B cell (primary cell): ENCODE measurements at regions not wholly inside any gene's neighbourhood (a gene's known extent, or its start where the extent isn't known, plus 50 kb on each side); places are given as distances from the start of the nearest gene placed in this dataset.

Experiments used
- ATAC-seq: fragments of 200-7000 bp; cut with Tn5 transposase; one replicate; pipeline ENCODE4 v1.10.0; 2021; ENCODE audit warnings: low read depth, mild to moderate bottlenecking, moderate number of reproducible peaks, moderate library complexity
- CTCF ChIA-PET: fragments of 350-600 bp; sonication (Branson Sonifier 250); formaldehyde crosslinking; loops from one replicate; lab custom pipeline; 2021; ENCODE audit warnings: antibody characterized with exemption, inconsistent platforms; lab: Charles Lee
- POLR2A ChIA-PET: fragments of 350-600 bp; sonication (Branson Sonifier 250); formaldehyde crosslinking; loops from one replicate; lab custom pipeline; 2021; ENCODE audit warnings: antibody characterized with exemption; lab: Charles Lee
- DNase-seq: peaks from one replicate; pipeline ENCODE4 v3.0.0; 2013
- H2AFZ ChIP-seq: 2 replicates; pipeline ENCODE4 v1.6.1; 2012; ENCODE audit warnings: mild to moderate bottlenecking, low read depth, low read length; ENCODE audit not compliant: insufficient read depth, poor library complexity, severe bottlenecking
- H3K27ac ChIP-seq, 2 donors: 1 replicate in 1 of 2; 2 replicates in 1 of 2; pipeline ENCODE4 v1.5.1; 2012 to 2013; ENCODE audit warnings: low read length in 2 of 2, mild to moderate bottlenecking in 2 of 2, moderate library complexity in 1 of 2
- H3K27me3 ChIP-seq, 4 experiments: fragments of 200-600 bp in 1 of 4; sonication (generic) in 1 of 4; replicated peaks in 1 of 4; 1 replicate in 2 of 4; 2 replicates in 2 of 4; pipeline versions ENCODE4 v1.6.1 to v1.7.0; 2013 to 2016; ENCODE audit warnings: low read length in 3 of 4, mild to moderate bottlenecking in 2 of 4, mixed read lengths in 1 of 4, moderate library complexity in 1 of 4; ENCODE audit not compliant: insufficient read depth in 4 of 4, control insufficient read depth in 3 of 4; ENCODE audit errors: control extremely low read depth in 1 of 4
- H3K36me3 ChIP-seq, 2 experiments: replicated peaks in 1 of 2; 1 replicate in 1 of 2; 2 replicates in 1 of 2; pipeline versions ENCODE4 v1.6.1 to v1.7.1; 2013; ENCODE audit warnings: low read length in 1 of 2; ENCODE audit not compliant: insufficient read depth in 2 of 2, control insufficient read depth in 1 of 2; ENCODE audit errors: control extremely low read depth in 1 of 2, extremely low read depth in 1 of 2
- H3K4me1 ChIP-seq, 2 donors: fragments of 200-600 bp in 1 of 2; sonication (generic) in 1 of 2; 1 replicate in 1 of 2; 2 replicates in 1 of 2; pipeline versions ENCODE4 v1.5.1 to v1.6.1; 2013 to 2017; ENCODE audit warnings: low read length in 2 of 2; ENCODE audit not compliant: control insufficient read depth in 2 of 2, insufficient read depth in 2 of 2
- H3K4me2 ChIP-seq: replicated peaks from 2 replicates; pipeline ENCODE3; 2012; ENCODE audit warnings: mild to moderate bottlenecking, low read depth, low read length; ENCODE audit not compliant: poor library complexity, severe bottlenecking
- H3K4me3 ChIP-seq, 5 experiments: fragments of 200-600 bp in 1 of 5; sonication (generic) in 1 of 5; 1 replicate in 3 of 5; 2 replicates in 2 of 5; pipeline versions ENCODE4 v1.5.1 to v1.7.0; 2011 to 2016; ENCODE audit warnings: low read length in 4 of 5, mild to moderate bottlenecking in 4 of 5, low read depth in 2 of 5, control low read depth in 1 of 5, moderate library complexity in 1 of 5; ENCODE audit not compliant: insufficient read depth in 1 of 5; ENCODE audit errors: control extremely low read depth in 1 of 5, extremely low read depth in 1 of 5
- H3K79me2 ChIP-seq: fragments of 200-600 bp; sonication (generic); one replicate; pipeline ENCODE4 v1.6.0; 2016; ENCODE audit warnings: low read length; ENCODE audit not compliant: control insufficient read depth, insufficient read depth
- H3K9ac ChIP-seq: fragments of 200-600 bp; sonication (generic); 2 replicates; pipeline ENCODE4 v1.6.1; 2017; ENCODE audit warnings: mild to moderate bottlenecking, low read length, moderate library complexity
- H3K9me3 ChIP-seq, 3 donors: one replicate each; pipeline versions ENCODE4 v1.6.1 to v1.7.1; 2013; ENCODE audit warnings: low read length in 2 of 3; ENCODE audit not compliant: control insufficient read depth in 2 of 3, insufficient read depth in 1 of 3; ENCODE audit errors: control extremely low read depth in 1 of 3
- H4K20me1 ChIP-seq: 2 replicates; pipeline ENCODE4 v1.6.0; 2012; ENCODE audit warnings: mild to moderate bottlenecking, low read length; ENCODE audit not compliant: insufficient read depth, control insufficient read depth, poor library complexity, severe bottlenecking
- H3K27ac Mint-ChIP-seq: one replicate; pipeline ENCODE4 v1.8.0; 2021; ENCODE audit warnings: mixed read lengths
- H3K27me3 Mint-ChIP-seq: one replicate; pipeline ENCODE4 v1.8.0; 2021; ENCODE audit warnings: mixed read lengths
- H3K4me1 Mint-ChIP-seq: one replicate; pipeline ENCODE4 v1.8.0; 2021; ENCODE audit warnings: mixed read lengths
- H3K4me3 Mint-ChIP-seq: one replicate; pipeline ENCODE4 v1.8.0; 2021; ENCODE audit warnings: mixed read lengths
- H3K9me3 Mint-ChIP-seq: one replicate; pipeline ENCODE4 v1.8.0; 2022; ENCODE audit warnings: mixed read lengths; ENCODE audit not compliant: insufficient read depth
- EZH2 ChIP-seq: IDR thresholded peaks from 2 replicates; pipeline ENCODE4 v1.6.1; 2012; ENCODE audit warnings: borderline replicate concordance, low read depth, mild to moderate bottlenecking, moderate library complexity, low read length; ENCODE audit not compliant: insufficient read depth, poor library complexity, severe bottlenecking
- WGBS: methylation state at CpG from one replicate; pipeline ENCODE4 v1.1.5; 2013; ENCODE audit warnings: missing lambda C conversion rate; ENCODE audit not compliant: insufficient coverage; 5-methylcytosine and 5-hydroxymethylcytosine counted together
- intact Hi-C: fragments of 100-400 bp; cut with micrococcal nuclease; formaldehyde crosslinking; loops from one replicate; pipeline ENCODE4 v1.10.0; 2022
- TF ChIP-seq, protein P1 (sequence below): fragments of 200-600 bp; IDR thresholded peaks from one replicate; pipeline ENCODE4 v1.8.0; 2022; ENCODE audit warnings: antibody characterized with exemption, mild to moderate bottlenecking

DNA sequence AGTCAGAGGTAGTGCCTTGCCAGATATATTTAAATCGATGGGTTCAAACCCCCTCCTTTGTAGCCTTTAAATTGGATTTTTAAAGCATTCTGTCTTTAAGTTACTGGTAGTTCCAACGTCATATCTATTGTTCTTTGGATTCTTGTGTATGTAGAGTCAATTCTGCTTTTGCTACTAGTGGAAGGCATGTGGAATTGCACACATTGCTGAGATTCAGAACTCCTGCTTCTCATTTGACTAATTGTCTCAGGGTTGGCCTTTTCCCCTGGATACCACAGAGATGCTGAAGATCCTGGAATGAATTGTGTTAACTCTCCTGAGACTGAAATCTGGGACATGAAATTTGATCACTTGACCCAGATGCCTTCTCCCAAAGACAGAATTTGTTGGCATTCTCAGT lies 328.3 kb upstream of the RPS6KA3 start:
- no CpG with 5 or more reads among the region's 2 CpGs for WGBS
- ATAC-seq (no peak), DNase-seq (no peak)
- no peaks in the 10 kb centered on the region for H3K4me1 ChIP-seq
- H3K4me1 Mint-ChIP-seq = no peaks in the 10 kb centered on the region
- intact Hi-C loops = no loop called here
- no peak overlapping the region for H2AFZ ChIP-seq
- no peak overlapping the region for H3K4me2 ChIP-seq
- H3K36me3 ChIP-seq = no peaks in the 10 kb centered on the region
- POLR2A ChIA-PET = no interaction called here
- TF ChIP-seq EZH2 = no peak
- TF ChIP-seq, protein P1, sequence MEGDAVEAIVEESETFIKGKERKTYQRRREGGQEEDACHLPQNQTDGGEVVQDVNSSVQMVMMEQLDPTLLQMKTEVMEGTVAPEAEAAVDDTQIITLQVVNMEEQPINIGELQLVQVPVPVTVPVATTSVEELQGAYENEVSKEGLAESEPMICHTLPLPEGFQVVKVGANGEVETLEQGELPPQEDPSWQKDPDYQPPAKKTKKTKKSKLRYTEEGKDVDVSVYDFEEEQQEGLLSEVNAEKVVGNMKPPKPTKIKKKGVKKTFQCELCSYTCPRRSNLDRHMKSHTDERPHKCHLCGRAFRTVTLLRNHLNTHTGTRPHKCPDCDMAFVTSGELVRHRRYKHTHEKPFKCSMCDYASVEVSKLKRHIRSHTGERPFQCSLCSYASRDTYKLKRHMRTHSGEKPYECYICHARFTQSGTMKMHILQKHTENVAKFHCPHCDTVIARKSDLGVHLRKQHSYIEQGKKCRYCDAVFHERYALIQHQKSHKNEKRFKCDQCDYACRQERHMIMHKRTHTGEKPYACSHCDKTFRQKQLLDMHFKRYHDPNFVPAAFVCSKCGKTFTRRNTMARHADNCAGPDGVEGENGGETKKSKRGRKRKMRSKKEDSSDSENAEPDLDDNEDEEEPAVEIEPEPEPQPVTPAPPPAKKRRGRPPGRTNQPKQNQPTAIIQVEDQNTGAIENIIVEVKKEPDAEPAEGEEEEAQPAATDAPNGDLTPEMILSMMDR = no peak
- no peaks in the 10 kb centered on the region for H4K20me1 ChIP-seq
- no peaks in the 10 kb centered on the region for H3K79me2 ChIP-seq
- H3K4me3 Mint-ChIP-seq = no peak overlapping the region
- no peak overlapping the region for H3K27ac Mint-ChIP-seq
- no peaks in the 10 kb centered on the region for H3K9me3 Mint-ChIP-seq
- no peaks in the 10 kb centered on the region for H3K27me3 ChIP-seq
- no peak overlapping the region for H3K9ac ChIP-seq
- H3K4me3 ChIP-seq = no peak overlapping the region
- CTCF ChIA-PET = no interaction called here
- H3K27me3 Mint-ChIP-seq = peaks cover 2% of the 10 kb centered on the region
- H3K9me3 ChIP-seq = no peaks in the 10 kb centered on the region
- no peak overlapping the region for H3K27ac ChIP-seq

DNA sequence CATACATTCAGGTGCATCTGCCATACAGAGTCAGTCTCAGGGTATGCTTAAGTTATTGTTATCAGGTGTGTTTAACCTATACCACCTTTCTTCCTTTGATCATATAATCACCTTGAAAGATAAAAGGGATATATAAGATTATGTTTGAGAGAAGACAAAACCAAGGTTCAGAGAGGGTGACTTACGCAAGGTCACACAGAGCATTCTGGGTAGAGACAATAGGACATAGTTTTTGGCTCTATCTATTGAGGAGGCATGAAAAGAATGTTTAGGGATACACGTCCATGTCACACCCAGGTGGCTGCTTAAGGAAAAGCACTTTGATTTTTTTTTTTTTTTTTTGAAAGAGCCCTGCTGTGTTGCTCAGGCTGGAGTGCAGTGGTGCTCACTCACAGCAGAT lies 327.1 kb upstream of the RPS6KA3 start:
- no peak overlapping the region for H3K4me2 ChIP-seq
- Mint-ChIP-seq H3K4me1 (no peaks in the 10 kb centered on the region), H3K4me3 (no peak overlapping the region), H3K27ac (no peak overlapping the region), H3K9me3 (peaks cover 2% of the 10 kb centered on the region), H3K27me3 (peaks cover 2% of the 10 kb centered on the region)
- no peak for DNase-seq
- H4K20me1 ChIP-seq = no peaks in the 10 kb centered on the region
- H2AFZ ChIP-seq = no peak overlapping the region
- H3K4me1 ChIP-seq = no peaks in the 10 kb centered on the region
- H3K9me3 ChIP-seq = no peaks in the 10 kb centered on the region
- ChIA-PET POLR2A (no interaction called here), CTCF (no interaction called here)
- H3K79me2 ChIP-seq = no peaks in the 10 kb centered on the region
- no peaks in the 10 kb centered on the region for H3K36me3 ChIP-seq
- TF ChIP-seq, protein P1 = no peak
- TF ChIP-seq EZH2 = no peak
- ATAC-seq = no peak
- WGBS = 83% methylated on average over 1 of the region's 2 CpGs
- no peak overlapping the region for H3K27ac ChIP-seq
- H3K27me3 ChIP-seq = no peaks in the 10 kb centered on the region
- no peak overlapping the region for H3K9ac ChIP-seq
- H3K4me3 ChIP-seq = no peak overlapping the region
- intact Hi-C loops = no loop called here
